SK-MEL-5 (cell line): ENCODE measurements at regions not wholly inside any gene's neighbourhood (a gene's known extent, or its start where the extent isn't known, plus 50 kb on each side); places are given as distances from the start of the nearest gene placed in this dataset.
"Not testable (repeated sequence)": the region's sequence is repeated elsewhere in the genome, so short reads cannot be mapped to it uniquely, and the experiment has no call there.

Experiments
- DNase-seq: peaks from one replicate; pipeline ENCODE4 v3.0.0-alpha.2; 2016; ENCODE audit warnings: low read depth, low spot score
- in situ Hi-C: cut with HindIII; loops from 2 replicates; pipeline ENCODE4 v1.10.0; 2016; ENCODE audit warnings: low sequenced_read_pairs, high pct_unique_total_duplicates, low pct_unique_long_range_greater_than_20kb

DNA sequence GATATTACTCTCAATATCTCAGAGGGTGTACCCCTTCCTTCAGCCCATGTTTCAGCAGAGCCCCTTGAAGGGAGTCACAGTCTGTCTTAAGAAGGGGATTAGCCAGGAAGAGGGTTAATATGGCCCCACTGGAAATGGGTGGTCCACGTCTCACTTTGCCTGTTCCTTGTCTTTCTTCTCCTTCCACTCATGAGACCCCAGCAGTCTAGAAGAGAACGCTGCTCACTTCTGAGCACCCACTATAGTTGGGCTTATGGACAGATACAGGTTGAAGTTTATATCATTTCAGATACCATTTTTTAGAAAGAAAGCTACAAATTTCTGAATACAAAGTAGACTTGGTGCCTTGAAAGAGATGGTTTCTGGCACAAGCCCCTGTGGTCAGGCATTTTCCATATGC is 139.3 kb upstream of the API5 start:
- in situ Hi-C loops, result no loop called here

DNA sequence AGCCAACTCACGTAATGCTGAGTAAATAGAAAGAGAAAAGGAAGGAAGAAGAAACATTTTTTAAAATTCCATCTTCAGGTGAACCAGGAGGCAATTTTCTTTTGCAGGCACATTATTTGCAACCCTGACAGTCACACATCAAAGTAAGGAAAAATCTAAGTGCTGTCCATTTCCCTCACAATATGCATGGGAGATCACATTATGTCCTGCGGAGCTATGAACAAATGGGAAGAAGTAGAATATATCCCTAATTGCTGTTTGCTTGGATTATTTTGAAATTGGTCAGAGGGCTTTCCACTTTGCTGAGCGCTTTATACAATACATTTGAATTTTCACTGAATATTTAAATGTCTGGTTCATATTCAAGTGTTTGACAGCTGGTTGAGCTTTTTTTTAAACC is 133.8 kb upstream of the API5 start:
- DNase-seq, result no peak
- in situ Hi-C loops, result no loop called here

More for the DNA sequence above, 139.3 kb upstream of the API5 start:
- DNase-seq, result no peak

- in situ Hi-C loops, DNase-seq: not testable (repeated sequence)
These were observed 117.3 kb upstream of the API5 start for GRCh38 chr11:43194459-43194858.

DNA sequence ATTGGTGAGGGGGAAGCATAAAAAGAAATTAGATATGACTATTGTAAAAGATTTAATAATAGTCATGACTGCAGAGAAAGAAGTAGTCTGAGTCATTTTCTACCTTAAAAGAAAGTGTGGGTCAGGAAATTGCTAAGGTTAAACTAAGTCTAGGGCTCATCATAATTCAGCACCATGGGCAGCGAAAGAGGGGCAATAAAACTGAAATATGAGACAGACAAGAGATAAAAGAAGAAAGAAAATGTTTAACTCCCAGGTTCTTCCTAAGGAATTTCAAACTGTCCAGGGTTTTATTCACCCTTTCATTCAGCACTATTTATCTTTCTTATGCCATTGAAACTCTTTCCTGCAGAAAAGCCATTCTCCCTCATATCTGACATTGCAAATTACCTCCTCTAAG is 114.4 kb upstream of the API5 start:
- in situ Hi-C loops, result no loop called here
- DNase-seq, result no peak

DNA sequence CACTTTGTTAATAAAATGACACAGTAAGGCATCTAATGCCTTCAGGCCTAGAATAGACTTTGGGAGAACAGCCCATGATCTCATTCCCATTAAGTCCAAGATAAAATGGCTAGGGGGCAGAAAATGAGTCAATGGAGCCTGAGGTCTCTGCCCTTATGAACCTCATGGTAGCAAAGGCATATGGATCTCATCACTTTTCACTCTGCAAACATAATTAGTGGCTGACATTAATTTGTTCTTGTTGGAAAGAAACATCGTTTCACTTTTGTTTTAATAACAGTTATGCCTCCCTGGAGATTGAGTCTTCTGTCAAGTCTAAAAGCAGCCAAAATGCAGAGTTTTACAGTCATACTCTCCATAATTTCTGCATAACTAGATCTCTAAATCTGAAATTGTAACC is 111.8 kb upstream of the API5 start:
- in situ Hi-C loops, result no loop called here
- DNase-seq, result no peak

GRCh38 chr11:43212279-43212678 is 99.5 kb upstream of the API5 start:
- in situ Hi-C loops, result no loop called here
- no peak for DNase-seq

DNA sequence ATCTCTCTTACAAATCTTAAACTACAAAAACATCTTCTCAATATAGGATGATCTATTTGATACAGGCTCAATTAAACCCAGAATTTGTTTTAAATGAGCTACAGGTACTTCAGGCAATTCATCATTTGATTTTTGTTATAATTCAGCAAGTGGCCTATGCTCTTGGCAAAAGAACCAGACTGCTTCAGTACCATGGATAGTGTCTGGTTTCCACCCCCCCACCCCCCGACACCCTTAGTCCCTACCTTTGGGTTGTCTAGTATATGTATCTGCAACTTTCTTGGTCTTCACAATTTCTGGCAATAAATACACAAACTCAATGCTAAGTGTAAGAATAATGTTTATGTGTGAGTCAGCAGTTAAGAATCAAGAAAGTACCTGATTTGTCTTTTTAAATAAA is 97.3 kb upstream of the API5 start:
- in situ Hi-C loops, result no loop called here
- DNase-seq, result no peak

- no peak for DNase-seq
- in situ Hi-C loops, result no loop called here
These were observed 93.9 kb upstream of the API5 start for GRCh38 chr11:43217849-43218248.

DNA sequence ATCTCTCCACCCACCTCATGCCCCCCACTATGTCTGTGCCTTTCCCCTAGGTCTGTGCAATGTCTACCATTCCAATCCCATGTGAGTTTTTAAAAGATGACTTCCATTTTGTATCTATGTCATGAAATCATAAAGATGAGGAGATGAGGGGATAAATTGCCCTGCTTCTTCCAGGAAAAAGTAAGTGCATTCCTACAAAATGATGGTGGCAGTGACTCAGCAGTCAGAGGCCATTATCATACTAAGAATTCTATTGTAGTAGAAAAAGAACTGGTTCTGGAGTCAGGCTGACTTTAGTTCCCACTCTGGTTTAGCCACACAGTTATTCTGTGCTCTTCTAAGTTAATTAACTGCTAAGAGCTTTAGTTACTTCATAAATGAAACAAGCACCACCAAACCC is 89.6 kb upstream of the API5 start:
- in situ Hi-C loops, result no loop called here
- DNase-seq, result no peak

DNA sequence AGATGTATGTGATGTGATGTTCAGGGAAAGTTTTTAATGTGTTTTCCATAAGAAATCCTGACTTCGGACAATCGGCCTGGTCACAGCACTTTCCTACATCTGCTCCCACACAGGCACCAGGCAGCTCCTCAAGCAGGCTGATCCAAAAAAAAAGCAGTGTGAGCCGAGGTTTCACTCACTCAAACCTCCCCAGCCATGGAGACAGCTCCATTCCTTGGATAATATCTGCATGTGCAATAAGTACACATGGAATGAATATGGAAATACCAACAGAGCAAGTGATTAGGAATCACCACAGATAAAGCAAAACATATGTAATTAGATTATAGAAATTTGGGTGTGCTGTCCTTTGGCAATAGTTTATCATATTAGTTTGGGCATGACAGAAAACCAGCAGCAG is 88.8 kb upstream of the API5 start:
- DNase-seq, result no peak
- in situ Hi-C loops, result no loop called here

GRCh38 chr11:43234881-43235280 is 76.9 kb upstream of the API5 start:
- in situ Hi-C loops, result no loop called here
- no peak for DNase-seq

DNA sequence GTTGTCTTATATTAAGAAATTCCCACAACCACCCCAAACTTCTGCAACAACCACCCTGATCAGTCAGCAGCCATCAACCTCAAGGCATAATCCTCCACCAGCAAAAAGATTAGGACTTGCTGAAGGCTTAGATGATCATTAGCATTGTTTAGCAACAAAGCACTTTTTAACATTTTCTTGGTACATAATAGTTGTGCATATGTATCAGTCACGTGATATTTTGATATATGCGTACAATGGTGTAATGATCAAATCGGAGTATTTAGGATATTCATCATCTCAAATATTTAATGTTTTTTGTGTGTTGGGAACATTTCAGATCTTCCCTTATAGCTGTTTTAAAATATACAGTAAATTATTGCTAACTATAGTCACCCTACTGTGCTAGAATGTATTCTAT is 73.5 kb upstream of the API5 start:
- in situ Hi-C loops, result no loop called here
- DNase-seq, result no peak

DNA sequence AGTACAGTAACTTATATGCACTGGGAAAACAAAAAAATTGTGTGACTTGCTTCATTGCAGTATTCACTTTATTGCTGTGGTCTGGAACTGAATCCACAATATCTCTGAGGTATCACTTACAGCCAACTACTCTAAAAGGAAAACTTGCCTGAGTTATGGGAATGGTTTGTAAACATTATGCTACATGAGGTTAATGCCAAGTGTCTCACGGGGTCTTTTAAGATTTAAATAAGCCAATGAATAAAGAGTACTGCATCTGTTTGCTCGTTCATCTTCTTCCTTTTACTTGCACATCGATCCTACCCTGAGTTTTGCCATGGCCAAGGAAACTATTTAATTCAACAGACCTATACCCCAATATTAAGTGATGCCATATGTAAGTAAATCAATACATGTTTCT is 72.0 kb upstream of the API5 start:
- in situ Hi-C loops, result no loop called here
- DNase-seq, result no peak

GRCh38 chr11:43242401-43242800 is 69.4 kb upstream of the API5 start:
- no peak for DNase-seq
- in situ Hi-C loops, result no loop called here

- DNase-seq, result no peak
These were observed 67.9 kb upstream of the API5 start for GRCh38 chr11:43243927-43244326.

GRCh38 chr11:43245466-43245865 is 66.3 kb upstream of the API5 start:
- DNase-seq, result peak; percentile 2
- in situ Hi-C loops, result no loop called here

More at GRCh38 chr11:43243927-43244326, 67.9 kb upstream of the API5 start:
- in situ Hi-C loops, result no loop called here

DNA sequence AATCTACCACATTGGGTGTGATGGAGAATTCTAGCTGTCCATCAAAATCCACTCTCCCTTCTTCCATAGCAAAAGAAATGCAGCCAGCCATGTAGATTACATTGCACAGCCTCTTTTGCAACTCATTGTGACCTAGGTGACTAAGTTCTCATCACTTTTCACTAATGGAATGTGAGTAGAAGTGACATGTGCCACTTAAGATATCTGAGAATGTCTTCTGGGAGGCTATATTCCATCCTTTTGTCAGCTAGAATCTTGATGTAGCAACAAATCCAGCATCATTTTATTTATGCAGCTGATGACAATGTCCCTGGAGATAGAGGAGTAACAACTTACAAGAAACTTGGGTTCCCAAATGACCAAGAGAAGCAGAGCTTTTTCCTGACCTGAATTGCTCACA is 61.5 kb upstream of the API5 start:
- no peak for DNase-seq
- in situ Hi-C loops, result no loop called here

DNA sequence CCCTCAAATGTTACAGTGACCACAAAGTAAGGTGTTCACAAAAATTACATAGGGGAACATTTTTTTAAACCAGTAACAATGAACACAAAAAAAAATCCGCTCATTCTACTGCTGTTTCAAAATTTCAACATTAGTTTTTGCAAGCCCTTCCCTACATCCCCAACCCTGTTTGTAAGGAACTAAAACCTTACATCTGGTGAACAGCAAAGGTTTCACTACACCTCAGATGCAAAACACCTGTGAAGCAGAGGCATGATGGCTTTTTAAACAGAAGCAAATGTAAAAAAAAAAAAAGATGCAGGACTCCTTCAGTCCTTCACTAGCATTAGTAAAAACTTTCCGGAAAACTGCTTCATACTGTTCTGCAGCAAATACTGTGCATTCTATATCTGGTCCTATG is 50.0 kb upstream of the API5 start:
- in situ Hi-C loops, result no loop called here
- DNase-seq, result no peak
